NCI-H1092 treated with DMSO at 0.1 percent for 48 hours (cell line): ENCODE measurements at regions not wholly inside any gene's neighbourhood (a gene's known extent, or its start where the extent isn't known, plus 50 kb on each side); places are given as distances from the start of the nearest gene placed in this dataset.
A peak's percentile ranks its signal among the peaks of the same experiment; 100 is the strongest.
"Not testable (repeated sequence)": the region's sequence is repeated elsewhere in the genome, so short reads cannot be mapped to it uniquely, and the experiment has no call there.

Experiments
- DNase-seq: peaks from one replicate; lab custom pipeline; 2025; lab: John Stamatoyannopoulos, UW

GRCh38 chr12:90611048-90611447 is 343.9 kb downstream of the CCER1 start:
- no peak for DNase-seq

DNA sequence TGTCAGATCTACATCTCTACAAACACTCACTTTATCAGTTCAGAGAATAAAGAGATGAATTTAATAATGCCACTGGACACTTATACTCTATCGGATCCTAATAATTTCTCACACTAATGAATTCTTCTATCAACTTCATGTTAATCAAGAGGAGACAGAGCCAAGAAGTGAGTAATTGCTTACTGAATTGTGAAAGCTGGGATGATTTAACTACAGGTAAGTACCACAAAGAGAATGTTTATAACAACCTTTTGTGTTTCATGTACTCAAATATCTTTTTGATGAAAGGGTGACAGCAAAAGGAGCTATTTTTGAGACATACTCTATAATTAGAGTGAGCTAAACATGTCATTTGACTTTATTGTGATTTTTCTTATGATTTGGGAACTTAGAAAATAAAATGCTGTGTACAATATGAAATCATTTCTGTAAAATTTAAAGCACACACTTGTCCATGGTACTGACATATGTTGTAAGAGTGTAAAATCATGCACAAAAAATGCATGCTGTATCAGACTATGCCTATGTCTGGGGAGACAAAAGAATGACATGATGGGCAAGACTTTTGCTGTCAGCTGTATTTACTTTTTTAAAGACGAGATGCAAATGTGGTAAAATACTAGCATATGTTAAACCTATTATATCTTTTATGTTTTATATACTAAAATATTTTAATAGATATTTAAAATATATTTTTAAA is 361.2 kb downstream of the CCER1 start:
- DNase-seq = no peak

GRCh38 chr12:90589956-90590355 is 365.0 kb downstream of the CCER1 start:
- DNase-seq = no peak

GRCh38 chr12:90585640-90586304 is 369.2 kb downstream of the CCER1 start:
- no peak for DNase-seq

DNA sequence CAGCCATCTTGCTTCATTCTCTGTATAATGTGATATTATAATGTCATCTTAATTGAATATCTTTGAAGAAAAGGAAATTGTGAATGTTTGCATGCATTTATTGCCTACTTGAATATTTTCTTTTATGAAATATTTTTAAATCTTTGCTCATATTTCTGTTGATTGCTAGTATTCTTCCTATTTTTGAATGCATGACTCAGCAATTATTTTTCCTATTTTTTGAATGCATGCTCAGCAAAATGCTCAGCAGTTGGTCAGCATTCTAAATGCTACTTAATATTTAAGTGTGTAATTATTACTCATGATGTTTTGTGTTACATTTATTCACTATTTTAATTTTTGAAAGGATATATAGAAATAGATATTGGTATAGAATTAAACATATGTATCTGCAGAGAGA is 378.3 kb downstream of the CCER1 start:
- DNase-seq = no peak

GRCh38 chr12:90575995-90576394 is 379.0 kb downstream of the CCER1 start:
- DNase-seq = no peak

- DNase-seq = no peak
These were observed 380.3 kb downstream of the CCER1 start for GRCh38 chr12:90574676-90575075.

DNA sequence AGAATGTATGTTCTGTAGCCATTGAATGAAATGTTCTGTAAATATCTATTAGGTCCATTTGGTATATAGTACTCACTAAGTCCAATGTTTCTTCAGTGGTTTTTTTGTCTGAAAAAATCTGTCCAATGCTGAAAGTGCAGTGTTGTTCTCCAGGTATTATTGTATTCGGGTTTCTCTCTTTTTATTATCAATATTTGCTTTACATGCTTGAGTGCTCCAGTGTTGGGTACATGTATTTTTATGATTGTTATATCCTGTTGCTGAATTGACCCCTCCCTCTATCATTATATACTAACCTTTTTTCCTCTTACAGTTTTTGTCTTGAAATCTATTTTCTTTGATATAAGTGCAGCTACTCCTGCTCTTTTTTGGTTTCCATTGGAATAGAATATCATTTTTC is 382.2 kb downstream of the CCER1 start:
- DNase-seq = peak; percentile 36

GRCh38 chr12:90569685-90570084 is 385.3 kb downstream of the CCER1 start:
- no peak for DNase-seq

DNA sequence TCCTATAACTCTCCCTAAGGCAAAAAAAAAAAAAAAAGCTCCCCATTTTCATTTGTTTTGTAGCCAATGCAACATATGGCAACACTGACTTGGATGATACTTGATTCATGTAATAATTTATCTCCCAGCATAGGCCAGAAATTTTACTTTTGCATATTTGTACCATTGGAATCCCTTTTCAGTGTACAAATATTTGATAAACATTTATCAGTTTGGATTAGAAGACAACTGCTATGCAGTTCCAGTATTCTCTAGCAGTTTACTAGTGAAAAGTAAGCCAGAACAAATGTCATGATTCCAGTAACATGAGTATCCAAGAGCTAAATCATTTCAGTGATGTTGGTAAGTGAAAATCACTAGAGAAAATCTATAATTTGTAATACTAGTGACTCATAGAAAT is 392.3 kb downstream of the CCER1 start:
- no peak for DNase-seq

DNA sequence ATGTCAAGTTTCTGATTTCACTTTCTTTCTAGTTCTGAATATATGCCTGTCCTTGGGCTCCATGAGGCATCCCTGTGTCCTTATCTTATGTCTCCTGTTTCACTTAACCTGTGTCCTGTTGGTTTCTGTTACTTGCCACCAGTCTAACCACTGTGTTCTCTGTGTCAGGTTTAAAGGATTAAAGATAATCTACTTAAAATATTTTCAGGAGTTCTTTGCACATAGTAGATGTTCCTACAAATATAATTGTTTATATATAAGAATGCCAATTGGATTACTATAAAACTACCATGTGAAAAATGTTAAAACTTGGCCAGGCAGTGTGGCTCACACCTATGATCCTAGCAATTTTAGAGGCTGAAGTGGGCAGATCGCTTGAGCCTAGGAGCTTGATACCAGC is 406.4 kb downstream of the CCER1 start:
- DNase-seq = no peak

- DNase-seq = no peak
These were observed 408.5 kb downstream of the CCER1 start for GRCh38 chr12:90546511-90546910.

GRCh38 chr12:90543841-90544240 is 411.1 kb downstream of the CCER1 start:
- DNase-seq = no peak

DNA sequence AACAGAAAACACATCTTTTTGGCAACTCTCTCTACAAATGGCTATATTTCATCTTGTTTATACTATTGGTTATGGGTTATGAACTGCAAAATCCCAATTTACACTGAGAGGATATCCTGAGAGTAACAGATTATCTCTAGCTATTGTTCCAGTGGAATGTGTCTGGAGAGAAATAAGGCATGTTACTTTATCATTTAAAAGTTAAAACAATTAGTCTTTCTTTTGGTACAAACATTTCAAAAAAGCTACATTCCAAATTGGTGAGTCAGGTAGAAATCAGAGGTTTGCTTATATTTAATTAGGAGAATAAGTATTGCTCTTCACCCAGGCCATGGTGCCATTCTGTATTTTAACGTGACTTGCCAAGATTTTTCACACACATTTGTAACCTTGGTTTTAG is 411.6 kb downstream of the CCER1 start:
- DNase-seq = no peak

DNA sequence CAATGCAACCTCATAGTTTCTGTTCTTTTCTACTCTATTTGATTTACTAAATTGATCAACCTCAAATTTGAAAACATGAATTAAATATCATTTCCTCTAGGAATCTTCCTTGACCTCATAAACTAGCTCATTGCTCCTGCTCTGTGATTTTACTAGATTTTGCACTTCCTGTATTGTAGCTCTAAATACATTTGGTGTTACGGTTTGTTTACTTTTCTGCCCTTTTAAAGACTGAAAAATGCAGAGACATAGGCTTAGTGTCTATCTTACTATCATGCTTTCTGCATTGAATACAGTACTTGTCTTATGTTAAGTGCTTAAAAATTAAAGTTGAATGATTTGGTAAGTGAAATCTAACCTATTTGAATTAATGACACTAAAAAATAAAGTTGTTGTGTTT is 412.1 kb downstream of the CCER1 start:
- not testable (repeated sequence) for DNase-seq

- DNase-seq = not testable (repeated sequence)
These were observed 421.1 kb downstream of the CCER1 start for GRCh38 chr12:90533828-90534227.

GRCh38 chr12:90520002-90520734 is 434.8 kb downstream of the CCER1 start:
- no peak for DNase-seq

DNA sequence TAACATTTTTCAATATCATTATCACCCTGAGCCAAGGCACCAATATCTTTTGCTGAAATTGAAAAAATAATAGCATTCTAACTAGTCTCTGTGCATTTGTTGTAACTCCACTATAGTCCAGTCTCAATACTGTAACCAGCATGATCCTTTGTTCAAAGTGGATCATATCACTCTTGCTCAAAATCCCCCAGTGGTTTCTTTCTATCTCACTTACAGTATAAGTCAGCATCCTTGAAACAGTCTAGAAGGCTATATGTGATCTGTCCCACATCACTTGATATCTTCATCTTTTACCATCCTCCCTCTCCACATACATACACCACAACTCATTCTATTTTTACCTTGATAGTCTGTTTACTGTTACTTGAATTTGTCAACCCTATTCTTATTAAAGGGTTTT is 435.7 kb downstream of the CCER1 start:
- DNase-seq = no peak

DNA sequence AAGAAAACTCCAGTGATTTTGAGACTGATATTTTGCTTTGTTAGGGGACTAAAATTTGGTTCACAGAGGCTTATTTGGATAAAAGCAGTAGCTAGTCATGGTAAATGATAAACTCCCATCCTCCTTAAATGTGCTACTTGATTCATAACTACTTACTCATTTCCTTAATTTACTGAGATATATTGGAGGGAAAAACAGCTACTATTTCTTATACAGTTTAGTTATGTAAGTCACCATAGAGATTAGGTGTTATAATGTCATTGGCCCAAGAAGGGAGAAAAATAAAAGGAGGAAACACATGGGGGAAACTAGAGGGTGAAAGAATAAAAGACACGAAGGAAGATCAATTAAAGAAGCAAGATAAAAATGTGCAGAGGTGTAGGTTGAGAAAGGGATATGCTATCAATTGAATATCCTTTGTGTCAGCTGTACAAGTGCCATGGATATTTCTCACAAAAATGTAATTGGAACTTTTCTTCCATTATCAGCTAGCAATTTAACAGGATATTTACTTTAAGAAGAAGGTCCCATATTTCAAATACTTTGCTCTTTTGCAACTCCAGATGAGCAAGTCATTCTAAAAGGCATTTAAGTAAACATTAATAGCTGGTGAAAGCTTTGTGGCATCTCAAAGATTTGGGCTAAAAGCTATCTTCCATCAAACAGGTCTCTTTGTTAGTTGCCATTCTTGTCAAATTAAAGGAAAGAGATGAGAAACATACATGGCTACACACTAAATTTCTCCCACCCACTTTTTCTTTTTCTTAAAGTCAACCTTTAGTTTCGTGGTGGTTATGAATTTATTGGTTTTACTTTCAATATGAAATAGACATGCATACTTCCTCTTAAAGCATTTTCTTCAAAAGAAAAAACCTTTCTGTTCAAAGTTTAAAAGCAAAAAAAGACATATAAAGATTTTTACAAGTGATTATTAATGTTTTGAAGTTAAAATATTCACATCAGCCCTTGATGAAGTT is 439.5 kb downstream of the CCER1 start:
- no peak for DNase-seq

GRCh38 chr12:90514325-90514724 is 440.7 kb downstream of the CCER1 start:
- peak; percentile 15 for DNase-seq

DNA sequence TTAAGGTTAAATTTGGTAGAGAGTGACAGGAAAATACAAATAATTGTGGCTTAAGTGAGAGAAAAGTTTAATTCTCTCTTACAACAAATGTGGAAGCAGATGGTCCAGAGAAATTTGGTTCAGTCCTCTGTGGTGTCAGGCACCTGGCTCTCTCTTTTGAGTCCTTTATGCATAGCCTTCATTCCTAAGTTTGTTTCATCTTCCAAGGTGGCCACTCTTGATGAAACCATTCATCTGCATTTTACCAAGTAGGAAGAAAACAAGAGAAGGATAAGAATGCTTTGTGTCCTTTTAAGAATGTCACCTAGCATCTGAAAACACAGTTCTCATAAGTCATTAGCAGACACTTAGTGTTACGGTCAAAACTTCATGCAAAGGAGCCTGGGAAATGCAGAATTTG is 442.5 kb downstream of the CCER1 start:
- no peak for DNase-seq

GRCh38 chr12:90510948-90511347 is 444.0 kb downstream of the CCER1 start:
- no peak for DNase-seq
